Ishikawa (cell line): ENCODE measurements at regions not wholly inside any gene's neighbourhood (a gene's known extent, or its start where the extent isn't known, plus 50 kb on each side); places are given as distances from the start of the nearest gene placed in this dataset.

Experiments used
- CEBPB ChIP-seq: IDR thresholded peaks from 2 replicates; pipeline ENCODE4 v1.6.1; 2012
- EGR1 ChIP-seq: IDR thresholded peaks from 2 replicates; pipeline ENCODE4 v1.6.1; 2012
- EP300 ChIP-seq: IDR thresholded peaks from 2 replicates; pipeline ENCODE4 v1.6.1; 2012; ENCODE audit warnings: borderline replicate concordance
- RAD21 ChIP-seq: IDR thresholded peaks from 2 replicates; pipeline ENCODE4 v1.6.1; 2012; ENCODE audit warnings: low read depth
- REST ChIP-seq: IDR thresholded peaks from 2 replicates; pipeline ENCODE4 v1.6.1; 2012; ENCODE audit warnings: low read depth, mild to moderate bottlenecking
- TCF12 ChIP-seq: IDR thresholded peaks from 2 replicates; pipeline ENCODE4 v1.6.1; 2012; ENCODE audit warnings: low read depth
- YY1 ChIP-seq: IDR thresholded peaks from 2 replicates; pipeline ENCODE4 v1.6.1; 2012; ENCODE audit warnings: low read depth
- TF ChIP-seq, protein P1 (sequence below): IDR thresholded peaks from 2 replicates; pipeline ENCODE4 v1.6.1; 2012
- TF ChIP-seq, protein P2 (sequence below): IDR thresholded peaks from 2 replicates; pipeline ENCODE4 v1.6.1; 2012

- TF ChIP-seq REST = no peak
- TF ChIP-seq, protein P1, sequence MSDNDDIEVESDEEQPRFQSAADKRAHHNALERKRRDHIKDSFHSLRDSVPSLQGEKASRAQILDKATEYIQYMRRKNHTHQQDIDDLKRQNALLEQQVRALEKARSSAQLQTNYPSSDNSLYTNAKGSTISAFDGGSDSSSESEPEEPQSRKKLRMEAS = no peak
- TF ChIP-seq, protein P2, sequence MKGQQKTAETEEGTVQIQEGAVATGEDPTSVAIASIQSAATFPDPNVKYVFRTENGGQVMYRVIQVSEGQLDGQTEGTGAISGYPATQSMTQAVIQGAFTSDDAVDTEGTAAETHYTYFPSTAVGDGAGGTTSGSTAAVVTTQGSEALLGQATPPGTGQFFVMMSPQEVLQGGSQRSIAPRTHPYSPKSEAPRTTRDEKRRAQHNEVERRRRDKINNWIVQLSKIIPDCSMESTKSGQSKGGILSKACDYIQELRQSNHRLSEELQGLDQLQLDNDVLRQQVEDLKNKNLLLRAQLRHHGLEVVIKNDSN = no peak
- no peak for TF ChIP-seq CEBPB
- no peak for TF ChIP-seq EGR1
- no peak for TF ChIP-seq TCF12
- TF ChIP-seq EP300 = no peak
- TF ChIP-seq YY1 = no peak
- no peak for TF ChIP-seq RAD21
Observed at GRCh38 chr9:134230092-134230941, 66.0 kb upstream of the RNU6ATAC start.
